SH-SY5Y (cell line): ENCODE measurements at regions not wholly inside any gene's neighbourhood (a gene's known extent, or its start where the extent isn't known, plus 50 kb on each side); places are given as distances from the start of the nearest gene placed in this dataset.

ENCODE experiments used
- GATA2 ChIP-seq: IDR thresholded peaks from 2 replicates; pipeline ENCODE4 v1.6.1; 2011; ENCODE audit warnings: mild to moderate bottlenecking, low read depth, low read length
- GATA3 ChIP-seq: IDR thresholded peaks from 2 replicates; pipeline ENCODE4 v1.6.1; 2011; ENCODE audit warnings: low read depth, mild to moderate bottlenecking, low read length, moderate library complexity

DNA sequence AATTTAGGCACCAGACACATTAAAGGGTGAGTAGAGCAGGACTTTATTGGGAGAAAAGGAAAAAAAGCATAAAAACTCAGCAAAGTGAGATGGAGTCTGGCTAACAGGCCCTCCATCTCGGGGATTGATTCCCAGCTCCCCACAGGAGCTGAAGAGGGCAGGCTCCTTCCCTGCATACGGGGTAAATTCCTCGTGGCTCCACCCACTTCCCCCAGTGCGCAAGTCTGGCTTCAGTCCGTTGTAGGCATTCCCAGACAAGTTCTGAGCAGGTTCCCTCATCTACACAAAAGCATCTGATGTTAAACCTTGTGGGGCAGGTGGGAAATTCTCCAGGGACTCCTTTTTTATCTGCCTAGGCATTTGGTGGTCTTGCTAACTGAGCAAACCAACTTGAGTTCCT is 722.6 kb downstream of the ZNF385D start:
- TF ChIP-seq GATA2 (no peak), GATA3 (no peak)
